AG04449 (cell line): ENCODE measurements at regions not wholly inside any gene's neighbourhood (a gene's known extent, or its start where the extent isn't known, plus 50 kb on each side); places are given as distances from the start of the nearest gene placed in this dataset.

ENCODE experiments used
- CTCF ChIA-PET: fragments of 350-600 bp; formaldehyde crosslinking; extraction: SDS; loops from one replicate; lab custom pipeline; 2021; ENCODE audit warnings: antibody characterized with exemption; lab: Yijun Ruan, JAX
- POLR2A ChIA-PET: fragments of 400-600, 350-600 bp; formaldehyde crosslinking; extraction: SDS; loops from one replicate; lab custom pipeline; 2020; ENCODE audit warnings: antibody characterized with exemption, inconsistent platforms; lab: Yijun Ruan, JAX
- DNase-seq: peaks from one replicate; pipeline ENCODE4 v3.0.0-alpha.2; 2010; ENCODE audit warnings: low read depth, low spot score
- H3K4me3 ChIP-seq: 2 replicates; pipeline ENCODE4 v1.5.1; 2011; ENCODE audit warnings: low read depth, mild to moderate bottlenecking, control low read depth, low read length
- CTCF ChIP-seq: IDR thresholded peaks from one replicate; pipeline ENCODE4 v1.5.1; 2011; ENCODE audit warnings: mild to moderate bottlenecking, moderate library complexity, low read length, control low read depth, inconsistent platforms; ENCODE audit not compliant: insufficient read depth; ENCODE audit errors: missing control alignments

DNA sequence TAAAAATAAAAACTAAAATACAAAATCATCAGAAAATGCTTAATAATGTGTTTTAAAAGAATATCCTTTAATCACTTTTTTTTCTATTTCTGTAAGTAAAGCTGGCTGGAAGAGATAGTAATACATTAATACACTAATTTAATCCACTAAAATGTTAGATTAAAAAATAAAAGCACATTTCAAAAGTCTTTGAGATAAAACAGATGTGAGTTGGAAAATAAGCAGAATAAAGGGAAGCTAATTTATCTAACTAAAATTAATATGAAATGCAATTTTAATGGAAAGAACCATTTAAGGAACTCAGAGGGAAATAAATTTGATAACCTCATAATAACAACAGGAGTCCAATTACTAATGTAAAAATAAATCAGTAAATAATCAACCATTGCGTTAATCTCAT, 774.8 kb upstream of the MBL2 start:
- no peak for DNase-seq
- H3K4me3 ChIP-seq: no peak overlapping the region
- no peak for TF ChIP-seq CTCF
- ChIA-PET CTCF (no interaction called here), POLR2A (no interaction called here)

DNA sequence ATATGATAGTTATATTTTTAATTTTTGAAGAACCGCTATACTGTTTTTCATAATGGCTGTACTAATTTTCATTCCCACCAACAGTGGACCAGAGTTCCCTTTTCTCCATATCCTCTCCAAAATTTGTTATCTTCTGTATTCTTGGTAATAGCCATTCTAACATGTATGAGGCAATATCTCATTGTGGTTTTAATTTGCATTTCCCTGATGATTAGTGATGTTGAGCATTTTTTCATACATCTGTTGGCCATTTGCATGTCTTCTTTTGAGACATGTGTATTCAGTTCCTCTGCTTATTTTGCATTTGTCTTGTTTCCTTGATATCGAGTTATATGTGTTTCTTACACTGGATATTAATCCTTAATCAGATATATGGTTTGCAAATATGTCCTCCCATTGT, 770.8 kb upstream of the MBL2 start:
- CTCF ChIA-PET: no interaction called here
- POLR2A ChIA-PET: no interaction called here
- H3K4me3 ChIP-seq: no peak overlapping the region
- TF ChIP-seq CTCF: no peak
- DNase-seq: no peak

GRCh38 chr10:53537508-53537907, 764.9 kb upstream of the MBL2 start:
- ChIA-PET CTCF (no interaction called here), POLR2A (no interaction called here)
- no peak for DNase-seq
- H3K4me3 ChIP-seq: no peak overlapping the region
- no peak for TF ChIP-seq CTCF

DNA sequence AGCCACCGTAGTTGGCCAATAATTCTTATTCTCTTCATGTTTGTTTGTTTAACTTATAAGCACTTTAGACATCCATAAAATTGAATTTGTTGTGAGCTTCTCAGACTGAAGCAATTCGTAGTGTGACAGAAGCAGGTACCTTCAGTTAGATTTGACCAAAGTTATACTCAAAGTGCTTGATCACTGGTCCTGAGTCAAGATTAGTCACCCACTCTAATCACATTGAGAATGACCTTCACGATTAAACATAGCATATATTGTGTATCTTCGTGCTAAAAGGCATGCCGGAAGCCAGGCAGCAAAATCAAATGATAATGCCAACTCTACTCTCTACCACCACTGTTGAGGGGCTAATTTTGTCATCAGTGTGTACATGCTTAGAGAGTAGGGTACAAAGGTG, 763.7 kb upstream of the MBL2 start:
- TF ChIP-seq CTCF: no peak
- DNase-seq: no peak
- no peak overlapping the region for H3K4me3 ChIP-seq
- POLR2A ChIA-PET: no interaction called here
- CTCF ChIA-PET: no interaction called here

DNA sequence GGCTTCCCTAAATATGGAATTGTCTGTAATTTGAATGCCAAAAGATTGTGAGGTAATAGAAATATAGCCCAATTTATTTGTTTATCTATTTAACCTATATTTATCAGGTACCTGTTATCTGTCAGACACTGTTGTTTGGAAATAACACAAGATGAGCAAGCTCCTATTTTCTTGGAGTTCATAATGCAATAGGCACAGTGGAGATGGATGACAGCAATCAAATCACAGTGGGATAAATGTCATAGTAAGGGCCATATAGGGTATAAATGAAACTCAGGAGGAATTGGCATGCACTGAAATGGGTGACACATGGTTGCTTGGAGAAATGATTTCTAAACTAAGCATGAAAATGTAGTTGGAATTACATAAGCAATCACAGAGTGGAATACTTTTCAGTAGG, 761.8 kb upstream of the MBL2 start:
- H3K4me3 ChIP-seq: no peak overlapping the region
- no peak for DNase-seq
- POLR2A ChIA-PET: no interaction called here
- CTCF ChIA-PET: no interaction called here
- TF ChIP-seq CTCF: no peak

DNA sequence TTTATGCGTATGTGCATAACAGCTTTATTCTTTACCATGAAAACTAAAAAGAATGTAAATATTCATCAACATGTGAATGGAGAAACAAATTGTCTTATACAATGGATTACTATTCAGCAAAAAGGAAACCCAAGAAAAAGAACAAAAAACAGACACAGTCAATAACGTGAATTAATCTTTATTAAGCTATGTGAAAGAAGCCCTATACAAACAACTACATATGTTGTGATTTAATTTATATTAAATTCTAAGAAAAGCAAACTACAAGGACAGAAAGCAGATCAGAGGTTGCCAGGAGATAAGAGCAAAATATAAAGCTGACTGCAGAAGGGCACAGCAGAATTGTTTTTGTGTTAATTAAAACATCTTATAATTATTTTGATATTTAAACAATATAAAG, 756.4 kb upstream of the MBL2 start:
- no peak overlapping the region for H3K4me3 ChIP-seq
- DNase-seq: no peak
- ChIA-PET POLR2A (no interaction called here), CTCF (no interaction called here)
- no peak for TF ChIP-seq CTCF

- POLR2A ChIA-PET: no interaction called here
- CTCF ChIA-PET: no interaction called here
- no peak overlapping the region for H3K4me3 ChIP-seq
- no peak for TF ChIP-seq CTCF
- DNase-seq: no peak
These were observed 748.5 kb upstream of the MBL2 start for GRCh38 chr10:53521046-53521445.
